ENCODE measurements at regions not wholly inside any gene's neighbourhood (a gene's known extent, or its start where the extent isn't known, plus 50 kb on each side); places are given as distances from the start of the nearest gene placed in this dataset.

- TF ChIP-seq ZNF607 (CRISPR knock-in tag; IDR thresholded peaks at IDR 0.05; ENCODE audit: borderline replicate concordance): no peak
- no peak for TF ChIP-seq ZGPAT (CRISPR knock-in tag; IDR thresholded peaks at IDR 0.05)
- no peak for TF ChIP-seq KMT2B (CRISPR knock-in tag; IDR thresholded peaks at IDR 0.05)
- TF ChIP-seq DZIP1 (CRISPR knock-in tag; IDR thresholded peaks at IDR 0.05): no peak
- TF ChIP-seq ZNF331 (CRISPR knock-in tag; IDR thresholded peaks at IDR 0.05): no peak
- no peak for TF ChIP-seq ZNF558 (CRISPR knock-in tag; IDR thresholded peaks at IDR 0.05; ENCODE audit: borderline replicate concordance)
- no peak for TF ChIP-seq TP53 (CRISPR knock-in tag; conservative IDR thresholded peaks at IDR 0.05)
- no peak overlapping the region for H3K4me2 ChIP-seq (ENCODE audit: low read depth, low read length)
- FAIRE-seq (no peak), ATAC-seq (no peak), DNase-seq (ENCODE audit: low spot score) (no peak)
- no peaks in the 10 kb centered on the region for H3K4me1 ChIP-seq (ENCODE audit: insufficient read depth, low read length)
- no peaks in the 10 kb centered on the region for H3K27me3 ChIP-seq (ENCODE audit: control insufficient read depth in 1 of 2, insufficient read depth in 2 of 2, low read length in 2 of 2)
- in situ Hi-C loops (cut with HindIII; ENCODE audit: extremely low pct_ligation_motif_present, low pct_unique_long_range_greater_than_20kb) (no loop called here), intact Hi-C loops (cut with micrococcal nuclease; ENCODE audit: unreplicated experiment) (no loop called here)
- H3K27ac ChIP-seq (ENCODE audit: extremely low read length, insufficient read depth, low read length): no peak overlapping the region
- no peaks in the 10 kb centered on the region for H3K36me3 ChIP-seq (replicated peaks in 1 of 2; ENCODE audit: control insufficient read depth in 1 of 2, insufficient read depth in 2 of 2, low read length in 2 of 2)
- no TSS peak for BruUV-seq (replicated peaks)
- H3K4me3 ChIP-seq (replicated peaks in 1 of 3; ENCODE audit: insufficient read depth in 1 of 3, low read depth in 2 of 3, low read length in 3 of 3): no peak overlapping the region
- ChIA-PET CTCF (ENCODE audit: low intra/inter-chr PET ratio, low total read pairs) (no interaction called here), POLR2A (no interaction called here)
- H3K9ac ChIP-seq (ENCODE audit: insufficient read depth, low read depth, low read length): no peak overlapping the region
- WGBS (ENCODE audit: low lambda C conversion rate): 11% methylated on average over 3 of the region's 3 CpGs
- no peaks in the 10 kb centered on the region for H3K9me3 ChIP-seq (ENCODE audit: low read length)
- H2AFZ ChIP-seq (ENCODE audit: low read length): no peak overlapping the region
- no peaks in the 10 kb centered on the region for H4K20me1 ChIP-seq (ENCODE audit: insufficient read depth, low read length)
- no peaks in the 10 kb centered on the region for H3K79me2 ChIP-seq (ENCODE audit: insufficient read depth, low read length)
These were observed 59.3 kb upstream of the RPL34 start for GRCh38 chr4:108561116-108561515.
